Common myeloid progenitor, CD34-positive (primary cell): ENCODE measurements at regions not wholly inside any gene's neighbourhood (a gene's known extent, or its start where the extent isn't known, plus 50 kb on each side); places are given as distances from the start of the nearest gene placed in this dataset.
"Not testable (repeated sequence)": the region's sequence is repeated elsewhere in the genome, so short reads cannot be mapped to it uniquely, and the experiment has no call there.

Experiments
- CTCF ChIA-PET: fragments of 350-600 bp; sonication (Branson Sonifier 250); formaldehyde crosslinking; loops from one replicate; lab custom pipeline; 2021; ENCODE audit warnings: antibody characterized with exemption; lab: Charles Lee
- POLR2A ChIA-PET: fragments of 350-600 bp; sonication (Branson Sonifier 250); formaldehyde crosslinking; loops from one replicate; lab custom pipeline; 2021; ENCODE audit warnings: antibody characterized with exemption; lab: Charles Lee
- DNase-seq, 3 donors: peaks; one replicate each; pipeline versions ENCODE4 v3.0.0 to v3.0.0-alpha.2; 2013
- H3K27ac ChIP-seq, 2 experiments: 1 replicate in 1 of 2; 2 replicates in 1 of 2; pipeline ENCODE4 v1.7.0; 2013; ENCODE audit warnings: inconsistent platforms in 2 of 2, low read length in 2 of 2, mild to moderate bottlenecking in 2 of 2, low read depth in 1 of 2, moderate library complexity in 1 of 2; ENCODE audit not compliant: severe bottlenecking in 2 of 2, insufficient read depth in 1 of 2, poor library complexity in 1 of 2
- H3K27me3 ChIP-seq, 5 experiments: replicated peaks in 2 of 5; 1 replicate in 3 of 5; 2 replicates in 2 of 5; pipeline versions ENCODE4 v1.6.1 to v1.7.0; 2013; ENCODE audit warnings: low read length in 4 of 5, mild to moderate bottlenecking in 2 of 5, moderate library complexity in 2 of 5, inconsistent platforms in 1 of 5; ENCODE audit not compliant: insufficient read depth in 5 of 5, control insufficient read depth in 4 of 5
- H3K36me3 ChIP-seq, 4 experiments: 1 replicate in 2 of 4; 2 replicates in 2 of 4; pipeline versions ENCODE4 v1.6.1 to v1.7.0; 2013; ENCODE audit warnings: low read length in 3 of 4, control low read depth in 1 of 4, mild to moderate bottlenecking in 1 of 4; ENCODE audit not compliant: control insufficient read depth in 4 of 4, insufficient read depth in 4 of 4
- H3K4me1 ChIP-seq, 4 experiments: 1 replicate in 3 of 4; 2 replicates in 1 of 4; pipeline versions ENCODE4 v1.6.1 to v1.7.1; 2013; ENCODE audit warnings: low read length in 3 of 4, mild to moderate bottlenecking in 3 of 4, control low read depth in 1 of 4, inconsistent platforms in 1 of 4, moderate library complexity in 1 of 4; ENCODE audit not compliant: control insufficient read depth in 4 of 4, insufficient read depth in 4 of 4; ENCODE audit errors: control extremely low read depth in 1 of 4
- H3K4me3 ChIP-seq, 7 experiments: 1 replicate in 4 of 7; 2 replicates in 3 of 7; pipeline versions ENCODE4 v1.5.1 to v1.7.0; 2013; ENCODE audit warnings: mild to moderate bottlenecking in 7 of 7, low read length in 6 of 7, moderate library complexity in 6 of 7, inconsistent platforms in 2 of 7, low read depth in 2 of 7, control low read depth in 1 of 7; ENCODE audit not compliant: insufficient read depth in 4 of 7, control insufficient read depth in 1 of 7; ENCODE audit errors: extremely low read depth in 1 of 7
- H3K9me3 ChIP-seq, 5 experiments: 1 replicate in 4 of 5; 2 replicates in 1 of 5; pipeline versions ENCODE4 v1.6.1 to v1.7.1; 2013; ENCODE audit warnings: low read length in 4 of 5, mild to moderate bottlenecking in 2 of 5, inconsistent platforms in 1 of 5, low read depth in 1 of 5, moderate library complexity in 1 of 5; ENCODE audit not compliant: control insufficient read depth in 4 of 5, insufficient read depth in 2 of 5; ENCODE audit errors: control extremely low read depth in 1 of 5
- WGBS: methylation state at CpG from one replicate; pipeline ENCODE4 v1.1.5; 2013; ENCODE audit not compliant: insufficient coverage; 5-methylcytosine and 5-hydroxymethylcytosine counted together

DNA sequence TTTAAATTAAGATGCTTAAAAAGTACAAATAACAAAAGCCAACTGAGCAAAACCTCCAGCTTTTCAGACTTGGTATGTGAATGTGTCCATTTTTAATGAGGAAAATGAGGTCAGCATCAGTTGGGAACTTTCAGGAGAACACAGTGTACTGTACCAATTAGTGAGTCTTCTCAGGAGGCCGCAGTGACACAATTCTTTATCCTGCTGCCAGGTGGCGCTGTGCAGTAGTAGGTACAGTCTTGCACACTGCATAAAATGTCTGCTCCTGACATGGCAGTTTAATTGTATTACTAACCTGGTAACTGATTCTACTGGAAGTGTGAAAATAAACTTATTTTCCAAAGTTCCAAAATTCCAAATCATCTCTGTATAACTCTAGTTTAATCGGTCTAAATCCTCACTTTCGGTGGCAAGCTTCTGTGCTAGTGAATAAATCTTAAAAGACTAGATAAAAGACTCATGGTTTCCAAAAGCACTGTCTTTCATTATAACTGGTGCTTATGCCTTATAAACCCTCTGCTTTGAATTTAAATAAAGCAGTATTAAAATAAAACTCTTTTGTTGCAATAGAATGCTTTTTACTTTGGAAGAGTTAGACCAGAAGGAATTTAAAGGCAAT is 214.8 kb upstream of the MMS22L start:
- 7% methylated on average over 2 of the region's 4 CpGs for WGBS
- no peaks in the 10 kb centered on the region for H3K9me3 ChIP-seq
- no peaks in the 10 kb centered on the region for H3K4me1 ChIP-seq
- peaks cover 0 to 7% (median 0%) of the 10 kb centered on the region in 5 experiments for H3K27me3 ChIP-seq
- POLR2A ChIA-PET: no interaction called here
- no peak overlapping the region for H3K27ac ChIP-seq
- CTCF ChIA-PET: interaction anchor here (0.7 to 1.4 kb wide), 3 partner anchors 10 to 1746 kb away, joined by 3 read pairs; no protein-coding TSS in a partner anchor
- no peaks in the 10 kb centered on the region for H3K36me3 ChIP-seq
- DNase-seq: peak; percentile 51 to 75 (median 75)
- no peak overlapping the region for H3K4me3 ChIP-seq

- Histone ChIP-seq H3K27ac (no peak overlapping the region), H3K36me3 (no peaks in the 10 kb centered on the region), H3K4me1 (no peaks in the 10 kb centered on the region), H3K9me3 (no peaks in the 10 kb centered on the region), H3K4me3 (no peak overlapping the region), H3K27me3 (peaks cover 0 to 7% (median 0%) of the 10 kb centered on the region in 5 experiments)
- CTCF ChIA-PET: no interaction called here
- 83% methylated on average over 1 of the region's 2 CpGs for WGBS
- DNase-seq: no peak
- POLR2A ChIA-PET: no interaction called here
These were observed 218.8 kb upstream of the MMS22L start for GRCh38 chr6:97501853-97502252.

GRCh38 chr6:97508646-97509045 is 225.6 kb upstream of the MMS22L start:
- ChIA-PET CTCF (no interaction called here), POLR2A (no interaction called here)
- Histone ChIP-seq H3K27me3 (no peaks in the 10 kb centered on the region), H3K27ac (no peak overlapping the region), H3K36me3 (no peaks in the 10 kb centered on the region), H3K9me3 (no peaks in the 10 kb centered on the region), H3K4me3 (no peak overlapping the region), H3K4me1 (no peaks in the 10 kb centered on the region)
- no peak for DNase-seq
- no CpG with 5 or more reads among the region's 1 CpG for WGBS

DNA sequence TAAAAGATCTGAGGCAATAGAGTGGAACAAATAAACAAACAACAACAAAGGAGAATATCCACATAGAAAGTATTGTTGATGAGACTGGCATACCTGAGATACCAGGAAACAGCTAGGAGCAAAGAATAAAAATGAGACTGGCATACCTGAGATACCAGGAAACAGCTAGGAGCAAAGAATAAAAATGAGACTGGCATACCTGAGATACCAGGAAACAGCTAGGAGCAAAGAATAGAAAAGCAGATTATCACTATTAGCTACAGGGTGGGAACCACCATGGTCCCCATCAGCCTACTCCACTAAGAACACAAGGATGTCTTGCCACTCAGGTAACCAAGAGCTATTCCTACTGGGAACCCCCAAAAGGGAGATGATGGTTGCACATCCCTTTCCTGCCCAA is 230.2 kb upstream of the MMS22L start:
- H3K4me3 ChIP-seq, POLR2A ChIA-PET, H3K27ac ChIP-seq, H3K9me3 ChIP-seq, H3K27me3 ChIP-seq, DNase-seq, H3K4me1 ChIP-seq, H3K36me3 ChIP-seq, CTCF ChIA-PET: not testable (repeated sequence)

DNA sequence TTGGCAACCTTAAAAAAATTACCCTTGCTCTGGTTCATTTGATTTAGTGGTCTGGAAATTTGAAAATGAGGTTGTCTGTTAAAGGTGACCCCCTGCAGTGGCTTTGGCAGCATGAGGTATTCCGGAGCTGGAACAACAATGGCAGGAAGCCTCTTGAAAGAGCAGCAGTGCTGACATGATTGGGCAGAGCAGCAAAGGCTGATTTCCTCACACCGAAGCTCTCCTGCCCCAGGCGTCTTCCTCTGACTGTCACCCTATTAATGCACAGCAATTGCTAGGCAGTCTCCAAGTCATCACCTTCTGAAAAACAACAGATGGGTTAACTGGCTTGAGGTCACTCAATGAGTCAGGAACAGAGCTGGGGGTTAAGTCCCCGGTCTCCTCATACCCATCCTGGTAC is 241.8 kb upstream of the MMS22L start:
- H3K9me3 ChIP-seq: no peaks in the 10 kb centered on the region
- peaks cover 0 to 2% (median 0%) of the 10 kb centered on the region in 5 experiments for H3K27me3 ChIP-seq
- H3K4me3 ChIP-seq: no peak overlapping the region
- no peak overlapping the region for H3K27ac ChIP-seq
- no peak for DNase-seq
- no peaks in the 10 kb centered on the region for H3K36me3 ChIP-seq
- POLR2A ChIA-PET: no interaction called here
- CTCF ChIA-PET: interaction anchor here (1.5 kb wide), 1 partner anchor 9 kb away, joined by 5 read pairs; no protein-coding TSS in a partner anchor
- no peaks in the 10 kb centered on the region for H3K4me1 ChIP-seq
- 18% methylated on average over 3 of the region's 4 CpGs for WGBS

DNA sequence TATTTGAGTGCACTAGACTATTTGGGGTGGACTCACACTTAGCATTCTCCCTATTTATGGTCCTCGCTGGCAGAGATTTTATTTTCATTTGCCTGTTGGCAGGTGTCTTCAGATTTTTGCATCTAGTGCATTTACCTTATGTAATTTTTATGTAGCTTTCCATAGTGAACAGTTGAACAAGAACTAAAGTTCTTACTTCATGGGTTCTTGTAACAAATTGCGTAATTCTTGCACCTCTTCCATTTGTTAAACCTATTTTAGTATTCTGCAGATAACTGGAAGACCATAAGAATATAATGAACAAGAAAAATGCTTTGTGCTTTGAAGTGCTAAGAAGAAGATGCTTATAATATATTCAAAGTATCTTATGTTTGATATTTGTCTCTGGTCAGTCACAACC is 252.8 kb upstream of the MMS22L start:
- ChIA-PET POLR2A (no interaction called here), CTCF (no interaction called here)
- Histone ChIP-seq H3K27ac (no peak overlapping the region), H3K9me3 (no peaks in the 10 kb centered on the region), H3K27me3 (peaks cover 0 to 2% (median 0%) of the 10 kb centered on the region in 5 experiments), H3K4me3 (no peak overlapping the region), H3K4me1 (no peaks in the 10 kb centered on the region), H3K36me3 (no peaks in the 10 kb centered on the region)
- DNase-seq: no peak
- WGBS: no CpG with 5 or more reads among the region's 2 CpGs

GRCh38 chr6:97548354-97548753 is 265.3 kb upstream of the MMS22L start:
- no peaks in the 10 kb centered on the region for H3K27me3 ChIP-seq
- H3K27ac ChIP-seq: no peak overlapping the region
- no peak overlapping the region for H3K4me3 ChIP-seq
- H3K36me3 ChIP-seq: no peaks in the 10 kb centered on the region
- H3K4me1 ChIP-seq: no peaks in the 10 kb centered on the region
- H3K9me3 ChIP-seq: no peaks in the 10 kb centered on the region
- ChIA-PET CTCF (no interaction called here), POLR2A (no interaction called here)
- WGBS: no CpG with 5 or more reads among the region's 1 CpG
- no peak for DNase-seq
